GM18517 (cell line): ENCODE measurements at regions not wholly inside any gene's neighbourhood (a gene's known extent, or its start where the extent isn't known, plus 50 kb on each side); places are given as distances from the start of the nearest gene placed in this dataset.

Source experiments
- ATAC-seq: cut with Tn5 transposase; IDR thresholded peaks from one replicate; pipeline ENCODE4 v1.9.1; 2021; ENCODE audit warnings: mild to moderate bottlenecking, moderate library complexity; ENCODE audit not compliant: unreplicated experiment

GRCh38 chr5:39850291-39850690 lies 425.5 kb upstream of the DAB2 start:
- no peak for ATAC-seq

- ATAC-seq, result no peak
These were observed 421.4 kb upstream of the DAB2 start for GRCh38 chr5:39846144-39846543.

GRCh38 chr5:39843767-39844166 lies 419.0 kb upstream of the DAB2 start:
- no peak for ATAC-seq

- no peak for ATAC-seq
These were observed 410.6 kb upstream of the DAB2 start for GRCh38 chr5:39835371-39835770.

- ATAC-seq, result no peak
These were observed 404.7 kb upstream of the DAB2 start for GRCh38 chr5:39829441-39829840.

GRCh38 chr5:39826051-39826450 lies 401.3 kb upstream of the DAB2 start:
- ATAC-seq, result no peak

GRCh38 chr5:39825301-39825700 lies 400.5 kb upstream of the DAB2 start:
- ATAC-seq, result no peak

GRCh38 chr5:39822020-39822419 lies 397.2 kb upstream of the DAB2 start:
- no peak for ATAC-seq

GRCh38 chr5:39816866-39817265 lies 392.1 kb upstream of the DAB2 start:
- ATAC-seq, result no peak

- ATAC-seq, result no peak
These were observed 391.5 kb upstream of the DAB2 start for GRCh38 chr5:39816156-39816845.

- ATAC-seq, result no peak
These were observed 390.9 kb upstream of the DAB2 start for GRCh38 chr5:39815711-39816110.

GRCh38 chr5:39811381-39811780 lies 386.6 kb upstream of the DAB2 start:
- no peak for ATAC-seq

GRCh38 chr5:39808656-39809055 lies 383.9 kb upstream of the DAB2 start:
- no peak for ATAC-seq

GRCh38 chr5:39801306-39801705 lies 376.5 kb upstream of the DAB2 start:
- ATAC-seq, result no peak

- no peak for ATAC-seq
These were observed 375.3 kb upstream of the DAB2 start for GRCh38 chr5:39800042-39800601.

GRCh38 chr5:39799242-39799641 lies 374.5 kb upstream of the DAB2 start:
- no peak for ATAC-seq

GRCh38 chr5:39794513-39795210 lies 369.9 kb upstream of the DAB2 start:
- no peak for ATAC-seq

GRCh38 chr5:39785410-39785809 lies 360.6 kb upstream of the DAB2 start:
- ATAC-seq, result no peak

- ATAC-seq, result no peak
These were observed 359.1 kb upstream of the DAB2 start for GRCh38 chr5:39783756-39784421.

- no peak for ATAC-seq
These were observed 355.6 kb upstream of the DAB2 start for GRCh38 chr5:39780347-39780746.

GRCh38 chr5:39779831-39780230 lies 355.1 kb upstream of the DAB2 start:
- no peak for ATAC-seq
